Colon (tissue), 2 donors: ENCODE measurements at regions not wholly inside any gene's neighbourhood (a gene's known extent, or its start where the extent isn't known, plus 50 kb on each side); places are given as distances from the start of the nearest gene placed in this dataset.
"Not testable (repeated sequence)": the region's sequence is repeated elsewhere in the genome, so short reads cannot be mapped to it uniquely, and the experiment has no call there.

Experiments used
- FAIRE-seq: peaks from 2 replicates; lab custom pipeline; 2012; peaks lifted over from hg19 to GRCh38; lab: Jason Lieb, UNC
- donor health status: control.
- donor health status: control.

- no peak for FAIRE-seq
Measured at GRCh38 chr5:86411596-86411995, 206.1 kb upstream of the COX7C start.

- no peak for FAIRE-seq
Measured at GRCh38 chr5:86427158-86427557, 190.6 kb upstream of the COX7C start.

- no peak for FAIRE-seq
Measured at GRCh38 chr5:86439593-86440110, 178.1 kb upstream of the COX7C start.

- no peak for FAIRE-seq
Measured at GRCh38 chr5:86442036-86442745, 175.6 kb upstream of the COX7C start.

GRCh38 chr5:86447362-86447761, 170.4 kb upstream of the COX7C start:
- FAIRE-seq: no peak

- no peak for FAIRE-seq
Measured at GRCh38 chr5:86452251-86452650, 165.5 kb upstream of the COX7C start.

GRCh38 chr5:86460519-86460918, 157.2 kb upstream of the COX7C start:
- FAIRE-seq: no peak

- FAIRE-seq: no peak
Measured at GRCh38 chr5:86461169-86461956, 156.4 kb upstream of the COX7C start.

- FAIRE-seq: no peak
Measured at GRCh38 chr5:86463339-86463738, 154.4 kb upstream of the COX7C start.

GRCh38 chr5:86465052-86465838, 152.5 kb upstream of the COX7C start:
- FAIRE-seq: no peak

GRCh38 chr5:86466721-86467120, 151.0 kb upstream of the COX7C start:
- not testable (repeated sequence) for FAIRE-seq

- no peak for FAIRE-seq
Measured at GRCh38 chr5:86482008-86482407, 135.7 kb upstream of the COX7C start.

- FAIRE-seq: no peak
Measured at GRCh38 chr5:86493777-86494176, 124.0 kb upstream of the COX7C start.

GRCh38 chr5:86500947-86501346, 116.8 kb upstream of the COX7C start:
- FAIRE-seq: no peak

GRCh38 chr5:86507574-86507973, 110.2 kb upstream of the COX7C start:
- FAIRE-seq: no peak

- FAIRE-seq: not testable (repeated sequence)
Measured at GRCh38 chr5:86510330-86510915, 107.3 kb upstream of the COX7C start.

GRCh38 chr5:86523718-86524117, 94.0 kb upstream of the COX7C start:
- FAIRE-seq: no peak

- FAIRE-seq: no peak
Measured at GRCh38 chr5:86525622-86526021, 92.1 kb upstream of the COX7C start.

GRCh38 chr5:86526811-86527348, 90.9 kb upstream of the COX7C start:
- no peak for FAIRE-seq

GRCh38 chr5:86532429-86532828, 85.3 kb upstream of the COX7C start:
- no peak for FAIRE-seq

GRCh38 chr5:86536396-86536795, 81.3 kb upstream of the COX7C start:
- FAIRE-seq: no peak

GRCh38 chr5:86542532-86542931, 75.2 kb upstream of the COX7C start:
- no peak for FAIRE-seq
